Mucosa of stomach (tissue), 1 donor: ENCODE measurements at regions not wholly inside any gene's neighbourhood (a gene's known extent, or its start where the extent isn't known, plus 50 kb on each side); places are given as distances from the start of the nearest gene placed in this dataset.

Experiments used
- H3K27me3 ChIP-seq: one replicate; pipeline ENCODE4 v1.7.0; 2013; ENCODE audit warnings: mild to moderate bottlenecking, low read length; ENCODE audit not compliant: control insufficient read depth, insufficient read depth
- H3K36me3 ChIP-seq: one replicate; pipeline ENCODE4 v1.7.0; 2013; ENCODE audit warnings: low read length; ENCODE audit not compliant: control insufficient read depth, insufficient read depth
- H3K4me1 ChIP-seq: one replicate; pipeline ENCODE4 v1.7.0; 2013; ENCODE audit warnings: mild to moderate bottlenecking, low read length; ENCODE audit not compliant: control insufficient read depth, insufficient read depth
- H3K4me3 ChIP-seq: one replicate; pipeline ENCODE4 v1.7.0; 2013; ENCODE audit warnings: low read length
- H3K9ac ChIP-seq: one replicate; pipeline ENCODE4 v1.7.0; 2013; ENCODE audit warnings: mild to moderate bottlenecking, low read length, moderate library complexity
- H3K9me3 ChIP-seq: one replicate; pipeline ENCODE4 v1.7.0; 2013; ENCODE audit warnings: mild to moderate bottlenecking, low read length, moderate library complexity; ENCODE audit not compliant: control insufficient read depth
- donor health status: Pancreatic carcinoma.

- Histone ChIP-seq H3K4me1 (no peaks in the 10 kb centered on the region), H3K9me3 (no peaks in the 10 kb centered on the region), H3K4me3 (no peak overlapping the region), H3K36me3 (no peaks in the 10 kb centered on the region), H3K9ac (no peak overlapping the region), H3K27me3 (no peaks in the 10 kb centered on the region)
Measured at GRCh38 chr13:42453091-42453645, 120.8 kb upstream of the TNFSF11 start.

DNA sequence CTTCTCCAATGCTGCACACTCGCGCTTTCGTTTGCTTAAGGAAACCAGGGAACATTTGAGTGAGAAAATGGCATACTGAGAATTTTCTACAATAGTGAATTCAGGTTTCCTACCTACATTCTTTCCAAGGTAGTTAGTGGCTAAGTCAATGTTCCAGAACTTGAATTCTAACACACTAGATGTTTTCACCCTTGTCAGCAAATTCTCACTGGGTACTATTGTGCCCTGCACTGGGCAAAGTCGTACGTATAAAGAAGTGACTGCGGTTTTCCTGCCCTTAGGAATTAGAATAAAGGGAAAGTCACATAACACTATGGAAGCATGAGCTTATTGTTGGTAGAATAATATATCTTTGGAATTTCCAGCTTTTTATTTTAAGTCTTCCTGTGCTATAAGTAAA lies 119.2 kb upstream of the TNFSF11 start:
- no peak overlapping the region for H3K4me3 ChIP-seq
- no peaks in the 10 kb centered on the region for H3K9me3 ChIP-seq
- H3K36me3 ChIP-seq, result no peaks in the 10 kb centered on the region
- H3K9ac ChIP-seq, result no peak overlapping the region
- no peaks in the 10 kb centered on the region for H3K4me1 ChIP-seq
- no peaks in the 10 kb centered on the region for H3K27me3 ChIP-seq

- no peaks in the 10 kb centered on the region for H3K27me3 ChIP-seq
- no peaks in the 10 kb centered on the region for H3K4me1 ChIP-seq
- no peaks in the 10 kb centered on the region for H3K9me3 ChIP-seq
- H3K4me3 ChIP-seq, result no peak overlapping the region
- no peak overlapping the region for H3K9ac ChIP-seq
- H3K36me3 ChIP-seq, result no peaks in the 10 kb centered on the region
Measured at GRCh38 chr13:42458193-42458592, 115.8 kb upstream of the TNFSF11 start.

- Histone ChIP-seq H3K9ac (no peak overlapping the region), H3K27me3 (no peaks in the 10 kb centered on the region), H3K4me3 (no peak overlapping the region), H3K9me3 (no peaks in the 10 kb centered on the region), H3K36me3 (no peaks in the 10 kb centered on the region), H3K4me1 (no peaks in the 10 kb centered on the region)
Measured at GRCh38 chr13:42466123-42466522, 107.8 kb upstream of the TNFSF11 start.

DNA sequence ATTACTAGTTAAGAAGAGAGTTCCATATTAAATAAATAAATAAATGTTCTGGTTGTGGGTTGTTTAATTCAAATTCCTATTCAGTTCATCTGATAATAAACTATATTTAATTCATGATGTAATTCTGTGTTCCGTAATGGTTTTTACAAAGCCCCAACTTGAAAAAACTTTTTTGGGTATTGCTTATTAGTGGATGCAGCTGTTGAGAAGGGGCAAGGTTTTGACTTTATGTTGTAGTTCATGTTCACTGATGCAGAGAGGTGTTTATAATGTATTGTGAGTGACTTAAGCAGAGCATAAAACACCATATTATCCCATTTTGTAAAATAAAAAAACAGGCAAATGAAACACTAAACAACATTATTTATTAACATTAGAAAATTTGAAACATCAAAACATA lies 107.3 kb upstream of the TNFSF11 start:
- H3K9ac ChIP-seq, result no peak overlapping the region
- no peaks in the 10 kb centered on the region for H3K27me3 ChIP-seq
- H3K4me1 ChIP-seq, result no peaks in the 10 kb centered on the region
- H3K36me3 ChIP-seq, result no peaks in the 10 kb centered on the region
- H3K4me3 ChIP-seq, result no peak overlapping the region
- no peaks in the 10 kb centered on the region for H3K9me3 ChIP-seq

DNA sequence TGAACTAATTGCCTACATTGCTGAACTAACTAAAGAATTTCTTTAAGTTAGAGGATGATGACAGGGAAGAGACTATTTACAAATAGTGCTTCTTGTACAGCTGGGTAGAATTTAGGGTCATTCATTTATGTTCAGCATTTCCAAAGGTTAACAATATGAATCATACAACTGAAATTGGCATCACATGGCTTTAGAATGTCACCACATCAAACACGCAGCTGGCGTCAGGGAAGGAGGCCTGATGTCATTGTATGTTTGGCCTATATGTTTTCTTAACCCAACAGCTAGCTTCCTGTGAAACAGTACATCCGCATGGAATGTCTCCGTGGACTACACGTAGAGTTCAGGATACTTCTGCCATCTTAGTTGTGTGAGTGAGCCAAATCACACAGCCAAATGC lies 99.0 kb upstream of the TNFSF11 start:
- Histone ChIP-seq H3K27me3 (no peaks in the 10 kb centered on the region), H3K36me3 (no peaks in the 10 kb centered on the region), H3K4me1 (no peaks in the 10 kb centered on the region), H3K9me3 (no peaks in the 10 kb centered on the region), H3K4me3 (no peak overlapping the region), H3K9ac (no peak overlapping the region)

- Histone ChIP-seq H3K9me3 (no peaks in the 10 kb centered on the region), H3K4me3 (no peak overlapping the region), H3K9ac (no peak overlapping the region), H3K27me3 (no peaks in the 10 kb centered on the region), H3K4me1 (no peaks in the 10 kb centered on the region), H3K36me3 (no peaks in the 10 kb centered on the region)
Measured at GRCh38 chr13:42477596-42478190, 96.3 kb upstream of the TNFSF11 start.

GRCh38 chr13:42478531-42479156 lies 95.3 kb upstream of the TNFSF11 start:
- no peak overlapping the region for H3K4me3 ChIP-seq
- no peaks in the 10 kb centered on the region for H3K36me3 ChIP-seq
- H3K9me3 ChIP-seq, result no peaks in the 10 kb centered on the region
- H3K27me3 ChIP-seq, result no peaks in the 10 kb centered on the region
- H3K4me1 ChIP-seq, result no peaks in the 10 kb centered on the region
- H3K9ac ChIP-seq, result no peak overlapping the region

GRCh38 chr13:42484386-42484785 lies 89.6 kb upstream of the TNFSF11 start:
- Histone ChIP-seq H3K9ac (no peak overlapping the region), H3K36me3 (no peaks in the 10 kb centered on the region), H3K4me3 (no peak overlapping the region), H3K27me3 (no peaks in the 10 kb centered on the region), H3K4me1 (no peaks in the 10 kb centered on the region), H3K9me3 (no peaks in the 10 kb centered on the region)

DNA sequence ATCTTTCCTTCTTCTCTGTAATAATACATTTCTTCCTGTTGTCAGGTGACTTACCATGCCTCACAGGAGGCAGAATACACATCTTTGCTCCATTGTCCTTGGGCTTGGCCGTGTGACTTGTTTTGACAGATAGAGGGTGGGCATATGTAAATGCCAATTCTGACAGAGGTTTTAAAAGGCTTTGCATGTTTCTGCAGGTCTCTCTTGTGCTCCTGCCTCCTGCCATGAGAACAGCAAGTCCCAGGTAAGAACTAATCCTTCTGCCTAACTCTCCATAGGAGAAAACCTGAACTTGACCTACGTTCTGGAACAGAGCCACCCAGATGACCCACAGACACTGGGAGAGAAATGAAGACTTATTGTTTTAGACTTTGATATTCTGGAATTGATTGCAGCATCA lies 88.7 kb upstream of the TNFSF11 start:
- Histone ChIP-seq H3K9me3 (no peaks in the 10 kb centered on the region), H3K4me3 (no peak overlapping the region), H3K4me1 (no peaks in the 10 kb centered on the region), H3K27me3 (no peaks in the 10 kb centered on the region), H3K36me3 (no peaks in the 10 kb centered on the region), H3K9ac (no peak overlapping the region)

- H3K36me3 ChIP-seq, result no peaks in the 10 kb centered on the region
- no peaks in the 10 kb centered on the region for H3K9me3 ChIP-seq
- H3K27me3 ChIP-seq, result no peaks in the 10 kb centered on the region
- no peaks in the 10 kb centered on the region for H3K4me1 ChIP-seq
- H3K9ac ChIP-seq, result no peak overlapping the region
- H3K4me3 ChIP-seq, result no peak overlapping the region
Measured at GRCh38 chr13:42486711-42487198, 87.2 kb upstream of the TNFSF11 start.

- Histone ChIP-seq H3K4me1 (no peaks in the 10 kb centered on the region), H3K27me3 (no peaks in the 10 kb centered on the region), H3K36me3 (no peaks in the 10 kb centered on the region), H3K9me3 (no peaks in the 10 kb centered on the region), H3K9ac (no peak overlapping the region), H3K4me3 (no peak overlapping the region)
Measured at GRCh38 chr13:42487221-42487620, 86.7 kb upstream of the TNFSF11 start.
